H1 (cell line): ENCODE measurements at regions not wholly inside any gene's neighbourhood (a gene's known extent, or its start where the extent isn't known, plus 50 kb on each side); places are given as distances from the start of the nearest gene placed in this dataset.

Experiments used
- CTCF ChIA-PET: fragments of 300-600 bp; sonication (Branson Sonifier 250); formaldehyde crosslinking; loops from one replicate; lab custom pipeline; 2021; ENCODE audit not compliant: partially characterized antibody; lab: Charles Lee
- POLR2A ChIA-PET: fragments of 300-600 bp; sonication (Branson Sonifier 250); formaldehyde crosslinking; loops from one replicate; lab custom pipeline; 2021; ENCODE audit warnings: inconsistent platforms; ENCODE audit not compliant: partially characterized antibody; lab: Charles Lee
- DNase-seq, 2 experiments: peaks; one replicate each; pipeline versions ENCODE4 v3.0.0 to v3.0.0-alpha.2; 2010 to 2022; ENCODE audit warnings: low spot score in 2 of 2, low read depth in 1 of 2, mixed read lengths in 1 of 2
- FAIRE-seq: peaks from 2 replicates; lab custom pipeline; 2011; peaks lifted over from hg19 to GRCh38; lab: Jason Lieb, UNC
- H2AFZ ChIP-seq: 2 replicates; pipeline ENCODE4 v1.8.1; 2012; ENCODE audit warnings: low read length, inconsistent platforms
- H2AK5ac ChIP-seq: 2 replicates; pipeline ENCODE4 v1.6.1; 2013; ENCODE audit warnings: low read depth, low read length
- H2BK120ac ChIP-seq: replicated peaks from 2 replicates; pipeline ENCODE3; 2013; ENCODE audit warnings: low read depth, low read length, inconsistent platforms
- H2BK12ac ChIP-seq: 2 replicates; pipeline ENCODE4 v1.6.1; 2013; ENCODE audit warnings: low read depth, low read length
- H2BK15ac ChIP-seq: 2 replicates; pipeline ENCODE4 v1.6.1; 2013; ENCODE audit warnings: low read length
- H2BK20ac ChIP-seq: 2 replicates; pipeline ENCODE4 v1.6.1; 2013; ENCODE audit warnings: low read length
- H2BK5ac ChIP-seq: 2 replicates; pipeline ENCODE4 v1.6.1; 2013; ENCODE audit warnings: low read depth, low read length
- H3K14ac ChIP-seq: 2 replicates; pipeline ENCODE4 v1.6.1; 2013; ENCODE audit warnings: inconsistent platforms; ENCODE audit not compliant: insufficient read length
- H3K18ac ChIP-seq: 2 replicates; pipeline ENCODE4 v1.6.1; 2013; ENCODE audit warnings: low read length; ENCODE audit errors: extremely low read depth
- H3K23ac ChIP-seq: 2 replicates; pipeline ENCODE4 v1.6.1; 2013; ENCODE audit warnings: inconsistent platforms; ENCODE audit not compliant: insufficient read length
- H3K23me2 ChIP-seq: 2 replicates; pipeline ENCODE4 v1.6.1; 2013; ENCODE audit warnings: low read depth, low read length
- H3K27ac ChIP-seq: 2 replicates; pipeline ENCODE4 v1.6.1; 2011; ENCODE audit warnings: low read depth, low read length, inconsistent platforms
- H3K27me3 ChIP-seq, 4 experiments: replicated peaks in 1 of 4; 1 replicate in 1 of 4; 2 replicates in 3 of 4; pipeline versions ENCODE4 v1.6.1 to v1.8.1; 2011 to 2013; ENCODE audit warnings: low read length in 3 of 4, mild to moderate bottlenecking in 3 of 4, inconsistent platforms in 2 of 4, mixed read lengths in 2 of 4, moderate library complexity in 1 of 4; ENCODE audit not compliant: control insufficient read depth in 3 of 4, insufficient read depth in 3 of 4; ENCODE audit errors: extremely low read depth in 1 of 4
- H3K36me3 ChIP-seq, 4 experiments: 2 replicates each; pipeline versions ENCODE4 v1.6.1 to v1.8.1; 2011 to 2013; ENCODE audit warnings: mild to moderate bottlenecking in 4 of 4, low read length in 3 of 4, moderate library complexity in 2 of 4, control low read depth in 1 of 4, inconsistent platforms in 1 of 4; ENCODE audit not compliant: insufficient read depth in 4 of 4, control insufficient read depth in 2 of 4
- H3K4ac ChIP-seq: replicated peaks from 2 replicates; pipeline ENCODE3; 2013; ENCODE audit warnings: low read length, low read depth, mixed read lengths, inconsistent platforms; ENCODE audit not compliant: insufficient read length
- H3K4me1 ChIP-seq, 4 experiments: replicated peaks in 1 of 4; 1 replicate in 1 of 4; 2 replicates in 3 of 4; pipeline versions ENCODE4 v1.6.1 to v1.8.1; 2011 to 2013; ENCODE audit warnings: low read length in 3 of 4, inconsistent platforms in 2 of 4, mixed read lengths in 1 of 4; ENCODE audit not compliant: insufficient read depth in 4 of 4, control insufficient read depth in 3 of 4
- H3K4me2 ChIP-seq, 2 experiments: 2 replicates each; pipeline versions ENCODE4 v1.6.1 to v1.8.1; 2011 to 2013; ENCODE audit warnings: low read depth in 2 of 2, low read length in 2 of 2, control low read depth in 1 of 2, inconsistent platforms in 1 of 2, mild to moderate bottlenecking in 1 of 2; ENCODE audit not compliant: insufficient read depth in 1 of 2
- H3K4me3 ChIP-seq, 4 experiments: fragments of 200-600, 300-600 bp in 1 of 4; sonication (generic), shearing (Covaris generic), sonication (Bioruptor Twin) in 1 of 4; 2 replicates each; pipeline versions ENCODE4 v1.5.1 to v1.8.1; 2011 to 2016; ENCODE audit warnings: low read length in 4 of 4, low read depth in 3 of 4, control low read depth in 2 of 4, inconsistent platforms in 2 of 4, mild to moderate bottlenecking in 2 of 4, mixed read lengths in 1 of 4, moderate library complexity in 1 of 4; ENCODE audit not compliant: insufficient read depth in 2 of 4; ENCODE audit errors: extremely low read depth in 1 of 4
- H3K56ac ChIP-seq: replicated peaks from 2 replicates; pipeline ENCODE3; 2013; ENCODE audit warnings: low read depth, mild to moderate bottlenecking, mixed read lengths, low read length, inconsistent platforms; ENCODE audit not compliant: insufficient read length
- H3K79me1 ChIP-seq: 2 replicates; pipeline ENCODE4 v1.6.1; 2013; ENCODE audit warnings: low read depth, low read length, control low read depth
- H3K79me2 ChIP-seq, 2 experiments: 2 replicates each; pipeline versions ENCODE4 v1.6.1 to v1.8.1; 2012 to 2013; ENCODE audit warnings: low read length in 2 of 2, mild to moderate bottlenecking in 2 of 2, inconsistent platforms in 1 of 2; ENCODE audit not compliant: insufficient read depth in 2 of 2, control insufficient read depth in 1 of 2
- H3K9ac ChIP-seq, 4 experiments: replicated peaks in 1 of 4; 1 replicate in 1 of 4; 2 replicates in 3 of 4; pipeline versions ENCODE4 v1.6.1 to v1.8.1; 2011 to 2013; ENCODE audit warnings: low read depth in 3 of 4, low read length in 3 of 4, control low read depth in 2 of 4, mild to moderate bottlenecking in 2 of 4, moderate library complexity in 2 of 4, inconsistent platforms in 1 of 4; ENCODE audit errors: extremely low read depth in 1 of 4
- H3K9me3 ChIP-seq, 2 experiments: 2 replicates each; pipeline versions ENCODE4 v1.6.1 to v1.8.1; 2012 to 2013; ENCODE audit warnings: mild to moderate bottlenecking in 2 of 2, moderate library complexity in 2 of 2, control low read depth in 1 of 2, inconsistent platforms in 1 of 2, low read depth in 1 of 2, low read length in 1 of 2, mixed read lengths in 1 of 2; ENCODE audit not compliant: insufficient read depth in 2 of 2
- H4K20me1 ChIP-seq, 2 experiments: replicated peaks in 1 of 2; 2 replicates each; pipeline versions ENCODE3 to v1.8.1; 2011 to 2013; ENCODE audit warnings: inconsistent platforms in 2 of 2, low read length in 2 of 2, mild to moderate bottlenecking in 1 of 2; ENCODE audit not compliant: insufficient read depth in 2 of 2, control insufficient read depth in 1 of 2
- H4K5ac ChIP-seq: 2 replicates; pipeline ENCODE4 v1.6.1; 2013; ENCODE audit warnings: low read length, low read depth, mixed read lengths, inconsistent platforms; ENCODE audit not compliant: insufficient read length
- H4K8ac ChIP-seq: 2 replicates; pipeline ENCODE4 v1.8.0; 2013; ENCODE audit warnings: mild to moderate bottlenecking, moderate library complexity, low read length, inconsistent platforms; ENCODE audit not compliant: insufficient read depth; ENCODE audit errors: extremely low read depth
- H4K91ac ChIP-seq: replicated peaks from 2 replicates; pipeline ENCODE3; 2013; ENCODE audit warnings: low read length, mixed read lengths, inconsistent platforms; ENCODE audit not compliant: insufficient read length
- CTBP2 ChIP-seq: IDR thresholded peaks from 2 replicates; pipeline ENCODE4 v1.7.0; 2011; ENCODE audit warnings: borderline replicate concordance, mild to moderate bottlenecking, moderate library complexity, mixed read lengths, low read length; ENCODE audit not compliant: insufficient read depth, insufficient read length
- WGBS, 2 experiments: shearing (Covaris generic) in 1 of 2; methylation state at CpG; one replicate each; pipeline versions ENCODE4 v1.1.6 to v1.1.7; 2013 to 2015; ENCODE audit warnings: low lambda C conversion rate in 2 of 2, mixed read lengths in 2 of 2, inconsistent platforms in 1 of 2, low coverage in 1 of 2, missing lambda C conversion rate in 1 of 2; ENCODE audit not compliant: insufficient replicate concordance in 2 of 2, insufficient coverage in 1 of 2, insufficient read length in 1 of 2; ENCODE audit errors: extremely low coverage in 1 of 2, missing lambda C conversion rate in 1 of 2; 5-methylcytosine and 5-hydroxymethylcytosine counted together
- TF ChIP-seq, protein P1 (sequence below): IDR thresholded peaks from 2 replicates; pipeline ENCODE4 v1.6.1; 2011; ENCODE audit warnings: low read length, improper control_type of control experiment

GRCh38 chr3:144096016-144096415, 124.4 kb downstream of the DIPK2A start:
- POLR2A ChIA-PET = no interaction called here
- Histone ChIP-seq H2BK15ac (no peak overlapping the region), H2BK120ac (no peak overlapping the region), H2AFZ (no peak overlapping the region), H3K56ac (no peak overlapping the region), H2BK5ac (no peak overlapping the region), H2BK20ac (no peak overlapping the region), H3K18ac (no peak overlapping the region), H3K36me3 (no peaks in the 10 kb centered on the region), H3K79me2 (no peaks in the 10 kb centered on the region), H4K8ac (no peak overlapping the region), H3K27ac (no peak overlapping the region), H3K79me1 (no peaks in the 10 kb centered on the region), H3K9ac (no peak overlapping the region), H4K5ac (no peak overlapping the region), H3K4me2 (no peak overlapping the region), H4K91ac (no peak overlapping the region), H3K4me1 (peaks cover 0 to 8% (median 4%) of the 10 kb centered on the region in 4 experiments; a peak in 4 of 7 replicates), H3K4ac (no peak overlapping the region), H2BK12ac (no peak overlapping the region), H3K27me3 (no peaks in the 10 kb centered on the region), H3K14ac (no peak overlapping the region), H4K20me1 (no peaks in the 10 kb centered on the region), H2AK5ac (no peak overlapping the region), H3K23me2 (no peaks in the 10 kb centered on the region), H3K9me3 (no peaks in the 10 kb centered on the region; a peak in 1 of 4 replicates), H3K23ac (no peak overlapping the region), H3K4me3 (no peak overlapping the region)
- no peak for DNase-seq
- FAIRE-seq = no peak
- CTCF ChIA-PET = no interaction called here
- WGBS, 2 experiments = 95% methylated on average over 3 of the region's 3 CpGs; no CpG with 5 or more reads in 1 of the 2 experiments
- TF ChIP-seq CTBP2 = no peak
- TF ChIP-seq, protein P1, sequence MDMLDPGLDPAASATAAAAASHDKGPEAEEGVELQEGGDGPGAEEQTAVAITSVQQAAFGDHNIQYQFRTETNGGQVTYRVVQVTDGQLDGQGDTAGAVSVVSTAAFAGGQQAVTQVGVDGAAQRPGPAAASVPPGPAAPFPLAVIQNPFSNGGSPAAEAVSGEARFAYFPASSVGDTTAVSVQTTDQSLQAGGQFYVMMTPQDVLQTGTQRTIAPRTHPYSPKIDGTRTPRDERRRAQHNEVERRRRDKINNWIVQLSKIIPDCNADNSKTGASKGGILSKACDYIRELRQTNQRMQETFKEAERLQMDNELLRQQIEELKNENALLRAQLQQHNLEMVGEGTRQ = no peak
